ENCODE measurements at regions not wholly inside any gene's neighbourhood (a gene's known extent, or its start where the extent isn't known, plus 50 kb on each side); places are given as distances from the start of the nearest gene placed in this dataset.

DNA sequence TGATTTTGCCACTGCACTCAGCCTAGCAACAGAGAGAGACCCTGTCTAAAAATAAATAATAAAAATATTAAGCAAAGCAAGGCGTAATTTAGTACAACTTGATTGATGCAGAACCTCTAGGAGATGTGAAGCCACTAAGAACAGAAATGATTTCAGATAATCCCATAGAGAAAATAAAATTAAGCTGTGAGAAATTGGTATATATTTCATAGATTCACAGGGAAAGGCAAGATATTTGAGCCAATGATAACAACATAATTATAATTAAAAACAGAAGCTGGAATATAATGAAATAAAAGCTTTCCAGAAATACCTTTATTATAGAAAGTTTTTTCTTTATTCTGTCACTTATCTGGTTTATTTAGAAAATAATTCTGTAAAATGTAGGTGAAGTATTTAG is 88.9 kb upstream of the GULP1 start:
- no peak for TF ChIP-seq EZH2 (IDR thresholded peaks at IDR 0.05; ENCODE audit: insufficient read depth, poor library complexity, severe bottlenecking)
- TF ChIP-seq EZH2phosphoT487 (IDR thresholded peaks at IDR 0.05; ENCODE audit: insufficient read depth, low read depth) = no peak

All from GM23248 (cell line).